K562 (cell line): ENCODE measurements at regions not wholly inside any gene's neighbourhood (a gene's known extent, or its start where the extent isn't known, plus 50 kb on each side); places are given as distances from the start of the nearest gene placed in this dataset.

ENCODE experiments used
- ATAC-seq: fragments of 200-7000 bp; cut with Tn5 transposase; 3 replicates; pipeline ENCODE4 v1.9.1; 2020; ENCODE audit warnings: moderate library complexity
- BruUV-seq: library from RNA; stranded (reverse); fragments of 400-500 nt; replicated peaks from 2 replicates; lab custom pipeline; 2021; lab: Mats Ljungman, UMichigan
- CTCF ChIA-PET: fragments of 300-600 bp; formaldehyde crosslinking; extraction: SDS; loops from one replicate; lab custom pipeline; 2021; ENCODE audit warnings: low intra/inter-chr PET ratio; lab: Yijun Ruan, JAX
- POLR2A ChIA-PET: fragments of 300-600, 350-650 bp; sonication (Branson Sonifier 250); formaldehyde crosslinking; extraction: SDS; loops from one replicate; lab custom pipeline; 2021; ENCODE audit warnings: antibody characterized with exemption, inconsistent platforms; lab: Yijun Ruan, JAX
- DNase-seq, 4 experiments: peaks; one replicate each; pipeline versions ENCODE4 v3.0.0 to v3.0.0-alpha.2; 2011 to 2018; ENCODE audit warnings: low spot score in 3 of 4, mixed read lengths in 3 of 4; ENCODE audit errors: extremely low read depth in 1 of 4
- FAIRE-seq: peaks from 2 replicates; lab custom pipeline; 2011; peaks lifted over from hg19 to GRCh38; lab: Jason Lieb, UNC
- H2AFZ ChIP-seq: 2 replicates; pipeline ENCODE4 v1.6.0; 2011; ENCODE audit warnings: low read depth, low read length, control low read depth, inconsistent platforms
- H3K27ac ChIP-seq: fragments of 200-600 bp; 3 replicates; pipeline ENCODE4 v1.8.0; 2011; ENCODE audit warnings: low read depth, mild to moderate bottlenecking, control low read depth, inconsistent platforms, low read length, moderate library complexity, mixed read lengths; ENCODE audit errors: extremely low read depth
- H3K27me3 ChIP-seq, 2 experiments: fragments of 300-600 bp in 1 of 2; 2 replicates in 1 of 2; 3 replicates in 1 of 2; pipeline versions ENCODE4 v1.6.0 to v1.8.0; 2011; ENCODE audit warnings: inconsistent platforms in 2 of 2, low read length in 2 of 2, mild to moderate bottlenecking in 1 of 2, mixed read lengths in 1 of 2, moderate library complexity in 1 of 2; ENCODE audit not compliant: control insufficient read depth in 2 of 2, insufficient read depth in 2 of 2
- H3K36me3 ChIP-seq: fragments of 300-600 bp; 3 replicates; pipeline ENCODE4 v1.8.0; 2011; ENCODE audit warnings: mild to moderate bottlenecking, low read length, inconsistent platforms; ENCODE audit not compliant: control insufficient read depth, insufficient read depth
- H3K4me1 ChIP-seq, 2 experiments: fragments of 200-600 bp in 1 of 2; replicated peaks in 1 of 2; 2 replicates in 1 of 2; 3 replicates in 1 of 2; pipeline versions ENCODE4 v1.5.1 to v1.8.0; 2011; ENCODE audit warnings: inconsistent platforms in 2 of 2, low read length in 2 of 2, mild to moderate bottlenecking in 1 of 2, mixed read lengths in 1 of 2, moderate library complexity in 1 of 2; ENCODE audit not compliant: control insufficient read depth in 2 of 2, insufficient read depth in 2 of 2
- H3K4me2 ChIP-seq: 2 replicates; pipeline ENCODE4 v1.6.1; 2011; ENCODE audit warnings: low read length, control low read depth, inconsistent platforms, mixed read lengths; ENCODE audit not compliant: insufficient read depth
- H3K4me3 ChIP-seq: fragments of 200-600 bp; sonication (generic), shearing (Covaris generic); 2 replicates; pipeline ENCODE4 v1.5.1; 2016; ENCODE audit warnings: control low read depth, inconsistent platforms
- H3K79me2 ChIP-seq: fragments of 200-600 bp; 3 replicates; pipeline ENCODE4 v1.8.0; 2011; ENCODE audit warnings: low read length, inconsistent platforms; ENCODE audit not compliant: control insufficient read depth, insufficient read depth
- H3K9ac ChIP-seq, 2 experiments: 2 replicates each; pipeline versions ENCODE4 v1.6.0 to v1.6.1; 2011; ENCODE audit warnings: low read depth in 2 of 2, low read length in 2 of 2, control low read depth in 1 of 2, inconsistent platforms in 1 of 2, mild to moderate bottlenecking in 1 of 2, mixed read lengths in 1 of 2; ENCODE audit not compliant: insufficient read depth in 1 of 2
- H3K9me1 ChIP-seq: one replicate; pipeline ENCODE4 v1.6.0; 2011; ENCODE audit warnings: inconsistent platforms, mild to moderate bottlenecking, low read length, moderate library complexity; ENCODE audit not compliant: control insufficient read depth, insufficient read depth
- H3K9me3 ChIP-seq: replicated peaks from 2 replicates; pipeline ENCODE4 v1.5.1; 2011; ENCODE audit warnings: low read depth, low read length, inconsistent platforms; ENCODE audit not compliant: control insufficient read depth, insufficient read depth
- H4K20me1 ChIP-seq: replicated peaks from 2 replicates; pipeline ENCODE4 v1.6.1; 2011; ENCODE audit warnings: low read length, inconsistent platforms, mixed read lengths; ENCODE audit not compliant: control insufficient read depth, insufficient read depth
- SMARCB1 ChIP-seq: IDR thresholded peaks from 2 replicates; pipeline ENCODE4 v1.6.1; 2011; ENCODE audit warnings: improper control_type of control experiment, low read depth; ENCODE audit not compliant: insufficient read length
- WGBS: fragments of 100-300 bp; shearing (Covaris generic); methylation state at CpG from one replicate; pipeline ENCODE4 v1.1.6; 2016; ENCODE audit warnings: low coverage, mixed read lengths; ENCODE audit not compliant: insufficient coverage; ENCODE audit errors: missing lambda C conversion rate; 5-methylcytosine and 5-hydroxymethylcytosine counted together
- in situ Hi-C: fragments of 300-500 bp; cut with MboI; formaldehyde crosslinking; loops from 4 replicates; pipeline ENCODE4 v1.15.0; 2018; ENCODE audit warnings: inconsistent platforms, mixed read lengths
- intact Hi-C: fragments of 100-400 bp; cut with micrococcal nuclease; formaldehyde crosslinking; loops from 2 replicates; pipeline ENCODE4 v1.14.2; 2022
- TF ChIP-seq, protein P1 (sequence below): sonication (generic); formaldehyde crosslinking; IDR thresholded peaks from 2 replicates; pipeline ENCODE4 v1.9.0; 2022; ENCODE audit warnings: mild to moderate bottlenecking, missing genetic modification reagents
- TF ChIP-seq, protein P2 (sequence below): sonication (generic); formaldehyde crosslinking; IDR thresholded peaks from 2 replicates; pipeline ENCODE4 v1.5.0; 2020; ENCODE audit warnings: missing genetic modification reagents

- FAIRE-seq, result no peak
- POLR2A ChIA-PET, result interaction anchor here (1.0 kb wide), 1 partner anchor 16 kb away, joined by 4 read pairs; no protein-coding TSS in a partner anchor
- H3K9ac ChIP-seq, result no peak overlapping the region; a peak in 1 of 4 replicates
Observed at GRCh38 chr2:64839844-64840243, 149.4 kb upstream of the SLC1A4 start.

More at GRCh38 chr2:64839844-64840243, 149.4 kb upstream of the SLC1A4 start:
- no peak overlapping the region for H3K27ac ChIP-seq
- CTCF ChIA-PET, result no interaction called here
- H3K4me1 ChIP-seq, result peaks cover 3 to 12% of the 10 kb centered on the region in 2 experiments; a peak in 4 of 5 replicates
- no peaks in the 10 kb centered on the region for H3K36me3 ChIP-seq
- H3K9me1 ChIP-seq, result no peaks in the 10 kb centered on the region
- H3K4me3 ChIP-seq, result no peak overlapping the region
- peak overlapping the region; percentile 82 for H2AFZ ChIP-seq
- intact Hi-C loops (no loop called here), in situ Hi-C loops (no loop called here)
- TF ChIP-seq, protein P1, sequence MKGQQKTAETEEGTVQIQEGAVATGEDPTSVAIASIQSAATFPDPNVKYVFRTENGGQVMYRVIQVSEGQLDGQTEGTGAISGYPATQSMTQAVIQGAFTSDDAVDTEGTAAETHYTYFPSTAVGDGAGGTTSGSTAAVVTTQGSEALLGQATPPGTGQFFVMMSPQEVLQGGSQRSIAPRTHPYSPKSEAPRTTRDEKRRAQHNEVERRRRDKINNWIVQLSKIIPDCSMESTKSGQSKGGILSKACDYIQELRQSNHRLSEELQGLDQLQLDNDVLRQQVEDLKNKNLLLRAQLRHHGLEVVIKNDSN (CRISPR knock-in tag), result peak; percentile 34; the same call in 1 of the 2 replicates
- no peak for TF ChIP-seq SMARCB1
- TF ChIP-seq, protein P2, sequence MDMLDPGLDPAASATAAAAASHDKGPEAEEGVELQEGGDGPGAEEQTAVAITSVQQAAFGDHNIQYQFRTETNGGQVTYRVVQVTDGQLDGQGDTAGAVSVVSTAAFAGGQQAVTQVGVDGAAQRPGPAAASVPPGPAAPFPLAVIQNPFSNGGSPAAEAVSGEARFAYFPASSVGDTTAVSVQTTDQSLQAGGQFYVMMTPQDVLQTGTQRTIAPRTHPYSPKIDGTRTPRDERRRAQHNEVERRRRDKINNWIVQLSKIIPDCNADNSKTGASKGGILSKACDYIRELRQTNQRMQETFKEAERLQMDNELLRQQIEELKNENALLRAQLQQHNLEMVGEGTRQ, result peak; percentile 40; the same call in 1 of the 2 replicates
- no peak overlapping the region; the same call in 1 of the 2 replicates for H3K4me2 ChIP-seq
- no peaks in the 10 kb centered on the region for H4K20me1 ChIP-seq
- H3K9me3 ChIP-seq, result no peaks in the 10 kb centered on the region
- no peaks in the 10 kb centered on the region for H3K27me3 ChIP-seq
- no peaks in the 10 kb centered on the region for H3K79me2 ChIP-seq
- ATAC-seq (peak; percentile 31), DNase-seq (no peak)
- BruUV-seq, result no TSS peak
- WGBS, result 31% methylated on average over 6 of the region's 6 CpGs
